Naive thymus-derived CD8-positive, alpha-beta T cell (primary cell): ENCODE measurements at regions not wholly inside any gene's neighbourhood (a gene's known extent, or its start where the extent isn't known, plus 50 kb on each side); places are given as distances from the start of the nearest gene placed in this dataset. TPM values are rescaled to one million over a fixed set of nuclear protein-coding genes. Genes with fewer than 3 reads are reported as not detected.

Source experiments
- microRNA-seq: library from miRNA; unstranded; fragments of <30 nt; microRNA quantifications from one replicate; pipeline ENCODE4 v1.2.0, GENCODE V29; 2022; ENCODE audit warnings: borderline microRNAs expressed

Small RNAs in the stretch of these regions (microRNA-seq; reads per million reads assigned to microRNA genes)
- not detected for gene MIR1303
- not detected for gene MIR3141
